K562 (cell line): ENCODE measurements at regions not wholly inside any gene's neighbourhood (a gene's known extent, or its start where the extent isn't known, plus 50 kb on each side); places are given as distances from the start of the nearest gene placed in this dataset. TPM values are rescaled to one million over a fixed set of nuclear protein-coding genes. Genes with fewer than 3 reads are reported as not detected.

Source experiments
- small RNA-seq: library from RNA; depleted of rRNA; stranded (forward); fragments of <200 nt; gene quantifications from one replicate; pipeline ENCODE3, GENCODE V24; 2014

Small RNA genes lying in the stretch of these regions (small RNA-seq; reads per million reads assigned to genes)
- not detected for gene RF00072
